ENCODE measurements at regions not wholly inside any gene's neighbourhood (a gene's known extent, or its start where the extent isn't known, plus 50 kb on each side); places are given as distances from the start of the nearest gene placed in this dataset.
"Not testable (repeated sequence)": the region's sequence is repeated elsewhere in the genome, so short reads cannot be mapped to it uniquely, and the experiment has no call there.

DNA sequence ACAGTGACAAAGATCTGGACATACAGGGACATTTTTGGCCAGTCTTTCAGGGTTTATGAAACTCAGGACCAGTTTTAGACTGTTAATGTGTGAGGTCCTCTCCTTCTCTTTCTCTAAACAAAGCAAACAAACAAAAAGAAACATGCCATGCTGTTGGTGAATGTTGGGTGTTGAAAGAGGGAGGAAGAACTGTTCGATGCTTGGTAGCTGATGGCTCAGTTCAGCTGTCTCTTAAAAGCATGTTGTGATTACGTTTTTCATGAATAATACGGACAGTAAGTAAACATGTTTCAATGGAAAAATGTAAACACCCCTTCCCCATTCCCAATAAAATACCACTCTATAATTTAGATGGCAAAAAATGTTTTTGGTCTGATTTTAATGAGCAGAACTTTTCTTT is 219.1 kb downstream of the SEC23IP start:
- no peak for DNase-seq (ENCODE audit: low spot score)

DNA sequence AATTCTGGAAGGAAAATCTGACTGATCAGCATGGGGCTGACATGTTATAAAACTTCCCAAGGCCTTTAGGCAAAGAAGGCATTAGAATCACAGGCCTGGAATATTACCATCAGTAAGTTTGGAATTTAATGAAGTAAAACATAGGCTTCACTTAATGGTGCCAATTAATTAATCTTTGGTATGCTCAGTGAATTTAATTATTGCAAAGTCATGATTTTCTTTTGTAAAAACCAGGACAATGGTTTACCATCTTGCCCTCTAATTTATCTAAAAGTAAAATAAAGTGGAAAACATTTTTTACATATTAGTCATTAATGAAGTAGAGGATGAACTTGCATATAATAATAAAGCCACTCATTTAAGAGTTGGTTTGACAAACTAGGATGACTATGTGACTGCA is 220.3 kb downstream of the SEC23IP start:
- DNase-seq (ENCODE audit: low spot score): no peak

DNA sequence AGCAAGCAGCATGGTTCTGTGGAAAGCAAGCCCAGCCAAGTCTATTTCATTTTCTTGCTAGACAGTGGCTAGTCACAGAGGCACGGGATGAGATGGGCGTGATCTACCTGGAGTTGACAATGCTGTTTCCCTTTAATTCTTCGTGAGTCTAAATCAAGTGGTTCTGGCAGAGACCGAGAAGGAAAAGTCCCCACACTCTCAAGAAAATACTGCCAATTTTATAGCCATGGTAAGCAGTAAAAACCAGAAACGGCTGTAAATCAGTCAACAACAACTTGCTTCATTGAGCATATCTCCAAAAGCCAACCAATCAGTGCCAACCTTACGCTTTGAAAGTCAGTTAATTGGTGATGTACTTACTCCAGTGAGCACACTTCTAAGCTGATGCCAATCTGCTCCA is 223.4 kb downstream of the SEC23IP start:
- DNase-seq (ENCODE audit: low spot score): no peak

DNA sequence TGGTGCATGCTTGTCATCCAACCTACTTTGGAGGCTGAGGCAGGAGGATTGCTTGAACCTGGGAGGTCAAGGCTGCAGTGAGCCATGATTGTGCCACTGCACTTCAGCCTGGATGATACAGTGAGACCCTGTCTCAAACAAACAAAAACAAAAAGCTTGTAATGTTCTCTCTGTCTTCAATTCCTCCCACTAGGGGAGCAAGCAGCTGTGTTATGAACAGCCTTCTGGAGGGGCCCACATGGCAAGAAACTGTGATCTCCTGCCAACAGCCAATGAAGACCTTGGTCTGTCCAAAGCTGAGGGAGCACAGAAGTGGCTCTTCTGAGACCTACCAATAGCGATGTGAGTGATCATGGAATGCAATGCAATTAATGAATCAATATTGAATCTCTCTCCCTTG is 229.2 kb downstream of the SEC23IP start:
- no peak for DNase-seq (ENCODE audit: low spot score)

DNA sequence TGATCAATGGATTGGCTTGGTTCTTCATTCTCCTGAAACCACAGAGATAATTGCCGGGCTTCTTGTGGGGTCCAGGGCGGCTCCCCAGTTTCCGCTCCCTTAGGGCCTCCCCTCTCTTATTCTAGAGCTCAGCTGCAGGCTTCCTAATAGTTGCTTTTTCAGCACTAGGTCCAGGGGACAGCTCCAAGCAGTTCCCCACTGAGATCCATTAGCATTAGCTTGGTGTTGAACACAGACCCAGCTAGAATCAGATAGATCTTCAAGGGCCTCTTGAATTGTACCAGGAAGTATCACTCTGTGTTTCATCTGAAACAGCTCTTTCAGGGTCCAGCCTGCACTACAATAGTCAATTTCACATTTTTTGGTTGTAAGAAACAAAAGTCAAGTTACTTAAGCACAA is 238.7 kb downstream of the SEC23IP start:
- no peak for DNase-seq (ENCODE audit: low spot score)

DNA sequence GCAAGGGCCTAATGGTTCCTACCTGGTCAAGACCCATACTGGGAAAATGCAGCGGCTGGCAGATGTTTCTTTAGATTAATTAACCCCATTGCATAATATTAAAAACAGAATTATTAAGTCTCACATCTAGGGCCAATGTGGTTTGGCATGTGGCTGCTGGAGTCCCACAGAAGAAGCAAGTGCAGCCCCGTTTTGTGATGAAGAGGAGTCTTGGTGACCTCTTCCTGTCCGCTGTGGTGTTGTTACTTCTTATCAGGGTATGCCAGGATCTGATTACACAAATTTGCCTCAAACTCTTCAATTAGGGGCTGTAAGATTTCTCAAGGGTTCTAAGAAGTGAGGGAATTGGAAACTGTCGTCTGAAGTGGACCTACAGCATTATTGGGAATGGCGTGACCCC is 240.3 kb downstream of the SEC23IP start:
- DNase-seq (ENCODE audit: low spot score): no peak

DNA sequence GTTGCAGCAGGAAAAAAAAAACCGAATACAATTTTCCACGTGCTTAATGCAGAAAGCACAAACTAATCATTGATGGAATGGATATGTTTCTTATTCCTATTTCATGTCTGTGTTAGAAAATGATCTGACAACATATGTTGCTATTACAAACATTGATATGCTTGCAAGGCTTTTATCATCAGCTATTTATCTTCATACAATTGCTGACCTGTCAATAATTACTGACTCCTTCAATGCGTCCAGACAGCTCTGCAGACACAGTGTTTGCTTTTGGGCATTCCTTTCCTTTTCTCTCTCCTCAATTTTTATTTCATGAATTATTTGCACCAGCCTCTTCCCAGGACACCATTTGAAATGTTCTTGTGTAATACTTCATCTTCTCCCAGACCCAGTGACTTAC is 246.2 kb downstream of the SEC23IP start:
- no peak for DNase-seq (ENCODE audit: low spot score)

DNA sequence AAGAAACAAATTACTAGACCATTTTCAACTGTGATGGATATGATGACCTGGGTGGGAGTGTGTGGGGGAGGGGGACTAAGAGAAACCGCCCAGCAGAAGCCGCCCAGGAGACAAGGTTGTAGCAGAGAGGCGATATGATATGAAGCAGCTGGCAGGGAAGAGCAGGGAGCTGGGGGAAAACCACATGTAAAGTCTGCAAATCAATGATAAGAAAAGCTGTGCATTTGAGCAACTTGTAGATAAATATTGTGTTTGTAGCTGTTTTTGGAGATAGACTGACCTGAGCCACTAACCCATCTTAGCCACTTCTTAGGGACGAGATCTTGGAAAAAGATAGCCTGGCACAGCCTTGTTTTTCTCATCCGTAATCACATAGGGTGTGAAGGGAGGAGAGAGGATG is 252.6 kb downstream of the SEC23IP start:
- no peak for DNase-seq (ENCODE audit: low spot score)

DNA sequence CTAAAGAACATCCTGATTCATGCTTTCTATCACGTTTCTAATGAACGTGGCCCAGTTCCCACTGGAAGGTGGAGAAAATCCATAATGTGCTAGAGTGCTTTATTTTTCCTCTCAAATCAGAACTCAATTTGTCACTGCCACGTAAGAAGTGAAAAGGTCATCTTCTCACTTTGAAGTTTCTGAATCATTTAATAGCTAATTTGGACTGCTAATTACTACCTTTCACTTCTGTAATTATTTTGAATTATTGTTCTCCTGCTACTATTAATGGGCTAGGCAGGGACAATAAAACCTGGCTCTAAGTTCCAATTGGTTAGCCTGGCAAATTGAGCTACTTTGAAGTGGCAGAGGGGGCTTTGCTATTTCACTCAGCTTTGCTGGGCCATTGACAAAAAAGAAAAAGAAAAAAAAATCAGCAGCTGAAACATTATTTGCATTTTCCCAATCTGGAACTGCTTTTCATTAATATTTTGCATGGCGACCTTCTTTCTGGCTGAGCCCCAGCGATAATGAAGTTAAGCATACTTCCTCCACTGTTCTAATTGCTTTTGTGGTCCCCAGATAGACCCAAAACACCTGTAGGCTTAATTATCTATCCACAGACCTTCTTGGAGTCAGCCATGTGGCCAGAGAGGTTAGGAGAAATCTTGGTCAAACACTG is 264.2 kb downstream of the SEC23IP start:
- no peak for DNase-seq (ENCODE audit: low spot score)

DNA sequence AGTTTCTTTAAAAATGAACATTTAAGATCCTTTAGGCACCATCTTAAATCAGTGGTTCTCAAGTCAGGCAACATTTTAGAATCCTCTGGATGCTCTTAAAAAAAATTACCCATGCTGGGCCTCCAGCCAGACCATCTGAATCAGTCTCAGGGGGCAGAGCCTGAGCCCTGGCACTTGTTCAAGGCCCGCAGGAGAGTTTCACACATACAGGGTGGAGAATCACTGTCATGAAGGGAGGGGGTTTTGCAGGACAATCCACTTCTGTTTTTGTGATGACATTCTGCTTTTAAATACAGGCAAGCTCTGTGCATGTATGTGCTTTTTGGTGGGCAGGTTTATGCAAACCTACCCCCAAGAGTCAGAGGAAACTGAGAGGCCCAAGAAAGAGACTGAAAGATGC is 268.6 kb downstream of the SEC23IP start:
- DNase-seq (ENCODE audit: low spot score): no peak

DNA sequence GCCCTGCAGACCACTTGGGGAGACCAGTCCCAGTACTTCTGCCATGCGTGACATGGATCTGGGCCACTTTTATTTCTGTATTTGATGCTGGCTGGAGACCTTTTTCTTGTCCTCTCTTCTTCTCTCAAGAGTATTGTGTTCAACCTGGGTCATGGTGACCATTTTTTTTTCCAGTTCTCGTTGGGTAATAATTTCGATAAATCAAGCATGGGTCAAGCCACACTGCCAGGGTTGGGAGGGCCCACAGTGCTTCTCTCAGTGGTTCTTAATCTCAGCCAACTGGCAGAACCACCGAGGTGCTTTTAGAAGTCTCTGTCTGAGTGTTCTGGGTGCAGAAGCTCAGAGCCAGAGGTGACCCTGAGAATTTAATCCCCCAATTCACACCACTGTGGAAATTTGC is 269.9 kb downstream of the SEC23IP start:
- DNase-seq (ENCODE audit: low spot score): no peak

DNA sequence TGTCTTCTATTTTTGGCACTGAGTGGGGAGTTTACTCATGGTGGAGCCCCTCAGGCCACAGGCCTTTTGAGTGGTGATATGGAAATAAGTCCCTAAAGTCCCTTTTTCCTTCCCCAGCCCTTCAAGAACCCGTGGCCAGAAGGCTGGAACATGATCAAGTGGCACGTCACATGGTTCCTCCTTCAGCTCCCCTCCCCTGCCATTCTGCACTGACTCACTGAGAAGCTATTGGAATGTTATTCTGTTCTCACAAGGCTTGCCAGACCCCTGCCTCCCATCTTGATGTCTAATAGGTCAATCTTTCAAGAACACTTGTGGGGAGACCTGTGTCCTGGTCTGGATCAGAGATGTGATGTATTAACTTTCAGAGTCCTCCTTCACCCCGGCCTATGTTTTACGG is 279.8 kb downstream of the SEC23IP start:
- DNase-seq (ENCODE audit: low spot score): no peak

DNA sequence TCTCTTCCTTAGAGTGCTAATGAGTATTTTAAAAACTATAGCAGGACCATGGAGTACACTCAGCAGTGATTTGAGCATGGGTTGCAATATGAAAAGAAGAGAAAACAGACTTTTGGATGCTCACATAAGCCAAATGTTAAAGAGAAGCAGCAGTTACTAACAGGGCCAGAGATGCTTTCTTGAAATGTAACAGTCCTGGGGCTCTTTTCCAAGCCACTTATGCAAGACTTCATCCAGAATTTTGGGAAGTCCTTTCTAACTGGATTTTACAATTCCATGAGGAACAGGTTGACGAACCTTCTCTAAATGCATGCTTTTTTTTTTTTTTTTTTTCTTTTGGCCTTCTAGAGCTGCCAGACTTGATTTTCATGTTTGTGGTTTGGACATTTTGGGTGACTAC is 282.0 kb downstream of the SEC23IP start:
- no peak for DNase-seq (ENCODE audit: low spot score)

DNA sequence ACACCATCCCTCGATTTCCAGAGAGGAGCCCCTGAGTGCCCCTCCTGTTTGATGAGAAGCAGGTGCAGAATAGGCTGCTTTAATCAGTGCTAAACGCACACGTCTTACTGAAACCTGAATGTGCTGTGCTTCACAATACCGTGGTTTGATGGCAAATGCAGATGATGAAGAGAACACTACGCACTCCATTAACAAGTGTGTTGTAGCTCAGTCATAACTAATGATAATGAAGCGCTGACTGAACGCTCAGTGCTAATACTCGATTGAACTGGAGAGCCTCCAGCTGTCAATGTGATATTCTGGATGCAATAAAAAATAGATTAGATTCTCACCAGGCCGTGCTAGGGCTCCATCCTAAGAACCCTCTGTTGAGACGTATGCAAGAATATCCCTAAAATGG is 279.7 kb upstream of the PLPP4 start:
- DNase-seq (ENCODE audit: low spot score): no peak

DNA sequence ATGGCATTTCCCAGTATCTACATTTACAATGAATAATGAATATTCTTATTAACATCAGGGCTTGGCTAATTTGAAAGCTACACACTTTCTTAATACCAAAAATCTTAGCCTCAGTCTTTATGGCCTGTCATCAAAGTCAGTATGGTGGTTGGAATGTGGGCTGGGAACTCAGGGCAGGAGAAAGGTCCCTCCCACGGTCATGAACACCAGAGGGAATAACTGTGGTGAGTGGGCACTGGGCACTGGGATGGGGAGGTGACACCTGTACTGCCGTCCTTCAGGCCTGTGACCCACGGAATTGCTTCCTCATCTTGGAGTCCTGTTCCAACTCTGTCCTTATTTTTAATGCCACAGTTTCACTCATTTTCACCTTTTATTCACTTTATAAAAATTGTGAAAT is 276.9 kb upstream of the PLPP4 start:
- no peak for DNase-seq (ENCODE audit: low spot score)

DNA sequence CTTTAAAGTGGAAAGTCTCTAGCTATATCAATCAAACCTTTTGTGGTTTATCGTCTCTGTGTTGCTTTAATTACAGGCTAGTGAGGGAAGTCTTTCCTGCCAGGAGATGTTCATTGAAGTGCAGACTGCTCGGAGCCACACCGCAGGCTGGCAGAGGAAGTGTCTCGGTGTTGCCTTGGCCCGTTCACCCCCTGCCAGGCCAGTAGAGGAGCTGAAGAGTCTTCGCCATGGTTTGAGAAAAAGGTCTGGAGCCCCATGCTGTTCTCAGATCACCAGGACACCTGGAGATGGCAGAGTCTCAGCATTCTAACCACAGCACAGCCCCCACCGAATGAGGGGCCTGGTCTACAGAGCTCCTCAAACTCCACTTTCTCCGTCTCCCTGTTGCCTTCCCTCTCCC is 275.9 kb upstream of the PLPP4 start:
- no peak for DNase-seq (ENCODE audit: low spot score)

DNA sequence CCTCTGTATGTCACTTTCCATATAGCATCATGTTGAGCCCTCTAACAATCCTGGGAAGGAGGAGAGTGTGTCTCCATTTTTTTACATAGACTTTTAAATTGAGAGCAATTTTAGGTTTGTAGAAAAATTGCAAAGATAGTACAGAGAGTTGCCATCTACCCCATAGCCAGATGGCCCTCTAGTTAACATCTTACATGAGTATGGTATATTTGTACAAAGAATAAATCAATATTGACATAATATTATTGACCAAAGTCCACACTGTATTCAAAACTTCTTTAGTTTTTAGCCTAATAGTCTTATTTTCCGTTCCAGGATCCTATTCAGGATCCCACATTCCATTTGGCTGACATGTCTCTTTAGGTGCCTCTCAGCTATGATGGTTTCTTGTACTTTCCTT is 274.6 kb upstream of the PLPP4 start:
- DNase-seq (ENCODE audit: low spot score): no peak

DNA sequence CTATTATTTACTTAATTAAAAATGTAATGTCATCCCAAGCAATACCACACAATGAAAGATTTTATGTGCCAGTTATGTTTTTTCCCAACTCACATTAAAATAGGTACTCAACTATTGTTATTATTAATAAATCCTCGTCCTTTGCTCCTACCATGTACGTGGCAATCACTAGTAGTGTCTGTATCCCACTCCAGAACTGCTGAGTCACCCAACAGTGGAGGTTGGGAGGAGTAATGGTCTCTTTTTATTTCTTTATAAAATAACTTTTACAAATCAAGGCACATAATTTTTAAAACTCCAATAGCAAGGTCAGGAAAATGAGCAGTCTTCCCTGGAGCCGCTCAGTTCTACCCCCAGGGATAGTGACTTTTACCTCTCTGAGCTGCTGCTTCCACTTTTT is 273.5 kb upstream of the PLPP4 start:
- DNase-seq (ENCODE audit: low spot score): no peak

DNA sequence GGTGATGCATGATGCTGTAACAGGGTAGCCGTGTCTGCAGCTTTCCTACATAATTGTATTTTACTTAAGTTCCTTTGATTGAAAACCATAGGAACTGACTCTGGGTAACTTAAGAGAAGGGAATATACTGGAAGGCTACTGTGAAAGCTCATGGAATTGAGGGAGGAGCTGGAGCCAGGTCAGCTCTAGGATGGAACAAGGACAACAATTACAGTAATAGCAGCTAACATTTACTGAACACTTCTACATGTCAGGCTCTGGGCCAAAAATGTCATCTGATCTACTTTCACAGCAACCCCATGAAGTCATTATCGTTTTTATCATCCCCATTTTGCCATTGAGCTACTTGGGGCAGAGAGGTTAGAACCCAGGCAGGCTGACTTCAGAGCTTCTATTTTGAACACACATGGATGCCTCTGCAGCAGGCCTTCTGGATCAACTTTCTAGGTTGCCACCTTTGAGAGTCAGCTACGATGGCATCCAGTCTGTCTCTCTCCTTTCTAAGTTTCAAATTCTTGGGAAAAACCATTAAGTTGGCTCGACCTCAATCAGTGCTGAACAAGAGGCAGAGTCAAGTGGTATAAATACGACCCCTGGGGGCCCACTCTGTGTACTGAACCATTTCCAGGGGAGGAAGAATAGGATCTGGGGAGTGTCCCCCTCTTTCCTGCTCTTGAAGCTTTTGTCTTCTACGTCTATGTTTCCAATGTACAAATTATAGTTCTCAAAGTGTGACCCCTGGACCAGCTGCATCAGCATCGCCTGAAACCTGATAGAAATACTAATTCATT is 272.3 kb upstream of the PLPP4 start:
- no peak for DNase-seq (ENCODE audit: low spot score)

DNA sequence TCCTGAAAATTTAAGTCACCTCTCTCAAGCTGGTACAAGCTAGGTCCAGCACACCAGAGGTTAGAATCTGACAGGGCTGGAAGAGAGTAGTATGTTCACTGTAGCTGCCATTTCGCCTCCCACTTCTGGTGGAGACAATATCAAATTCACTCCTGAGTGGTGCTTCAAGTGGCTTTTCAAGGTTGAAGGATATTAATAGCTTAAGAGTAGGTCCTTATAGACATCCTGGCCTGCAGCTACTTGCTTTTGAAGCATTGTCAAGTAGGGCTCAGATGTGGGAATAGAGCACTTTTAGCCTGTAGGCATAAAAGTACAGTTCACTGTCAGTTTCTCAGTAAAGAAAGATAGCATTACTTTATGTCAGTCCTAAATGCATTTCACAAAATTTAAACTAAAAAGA is 270.5 kb upstream of the PLPP4 start:
- DNase-seq (ENCODE audit: low spot score): no peak

DNA sequence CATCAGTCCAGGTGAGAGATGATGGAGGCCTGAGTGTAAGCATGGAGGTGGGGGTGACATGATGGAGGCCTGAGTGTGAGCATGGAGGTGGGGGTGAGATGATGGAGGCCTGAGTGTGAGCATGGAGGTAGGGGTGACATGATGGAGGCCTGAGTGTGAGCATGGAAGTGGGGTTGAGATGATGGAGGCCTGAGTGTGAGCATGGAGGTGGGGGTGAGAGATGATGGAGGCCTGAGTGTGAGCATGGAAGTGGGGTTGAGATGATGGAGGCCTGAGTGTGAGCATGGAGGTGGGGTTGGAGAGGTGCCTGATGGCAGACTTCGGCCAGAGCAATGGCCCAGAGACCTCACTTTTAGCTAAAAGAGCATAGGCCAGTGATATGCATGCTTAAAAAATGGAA is 269.9 kb upstream of the PLPP4 start:
- DNase-seq (ENCODE audit: low spot score): not testable (repeated sequence)

DNA sequence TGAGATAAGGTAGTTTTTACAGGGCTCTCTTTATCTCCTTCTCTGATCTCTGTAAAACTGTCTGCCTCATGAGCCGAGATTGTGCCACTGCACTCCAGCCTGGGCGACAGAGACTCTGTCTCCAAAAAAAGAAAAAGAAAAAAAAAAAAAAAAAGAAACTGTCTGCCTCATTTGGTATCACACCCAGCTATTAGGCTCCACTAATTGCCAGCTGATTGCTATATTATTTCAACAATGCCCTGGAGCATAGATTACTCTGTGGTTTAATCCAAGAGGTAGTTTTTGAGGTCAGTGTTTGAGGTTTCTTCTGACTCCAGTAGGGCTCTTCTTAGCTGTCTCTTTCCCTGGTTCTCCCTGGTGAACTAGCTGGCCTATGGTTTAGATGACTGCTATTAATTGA is 268.1 kb upstream of the PLPP4 start:
- no peak for DNase-seq (ENCODE audit: low spot score)

DNA sequence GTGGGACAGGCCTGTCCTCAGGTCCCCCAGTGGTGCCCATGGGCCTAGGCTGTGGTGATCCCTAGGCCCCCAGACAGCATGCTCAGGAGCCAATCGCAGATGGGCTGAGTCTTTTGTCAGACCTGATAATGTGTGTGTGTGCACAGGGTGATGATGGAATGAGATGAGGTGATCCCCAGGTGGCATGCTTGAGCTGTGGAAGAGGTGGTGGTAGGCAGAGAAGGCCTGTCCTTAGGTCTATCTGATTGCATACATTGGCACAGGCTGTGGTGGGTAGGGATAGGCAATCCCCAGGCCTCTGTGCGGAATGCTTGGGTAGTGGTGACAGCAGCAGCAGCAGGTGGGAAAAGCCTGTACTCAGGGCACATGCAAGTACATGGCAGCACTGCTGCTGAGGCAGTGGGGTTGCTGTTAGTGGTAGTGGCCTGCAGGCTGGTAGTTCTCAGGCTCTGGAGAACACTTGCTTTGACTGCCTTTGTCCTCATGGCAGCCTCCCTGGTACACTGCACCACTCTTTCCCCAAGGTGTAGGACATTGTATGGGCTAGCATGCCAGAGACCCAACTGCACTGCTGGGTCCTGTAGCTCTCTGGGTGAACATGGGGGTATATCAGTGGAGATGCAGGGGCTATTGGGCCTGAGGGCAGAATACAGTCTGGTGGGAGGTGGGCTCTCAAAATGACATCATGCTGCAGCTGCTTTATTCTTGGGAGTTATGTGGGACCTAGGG is 260.9 kb upstream of the PLPP4 start:
- DNase-seq (ENCODE audit: low spot score): no peak

All from CD4-positive, alpha-beta T cell treated with Interleukin-6 at 100 ng/mL for 8 hours (primary cell).